ENCODE measurements at regions not wholly inside any gene's neighbourhood (a gene's known extent, or its start where the extent isn't known, plus 50 kb on each side); places are given as distances from the start of the nearest gene placed in this dataset.

- TF ChIP-seq POLR2A (IDR thresholded peaks at IDR 0.05; ENCODE audit: low read depth, low read length) (no peak), POLR2AphosphoS5 (IDR thresholded peaks at IDR 0.05; ENCODE audit: low read depth, low read length) (no peak)
Observed at GRCh38 chr1:217072926-217073325, 349.7 kb upstream of the ESRRG start.

Measured in GM12892 (cell line).